SIG-M5 treated with dmso at 0.1 percent for 504 hours (cell line): ENCODE measurements at regions not wholly inside any gene's neighbourhood (a gene's known extent, or its start where the extent isn't known, plus 50 kb on each side); places are given as distances from the start of the nearest gene placed in this dataset.
A peak's percentile ranks its signal among the peaks of the same experiment; 100 is the strongest.

Experiments
- DNase-seq: peaks from one replicate; lab custom pipeline; 2025; ENCODE audit not compliant: unreplicated experiment; lab: John Stamatoyannopoulos, UW

- peak; percentile 39 for DNase-seq
Measured at GRCh38 chr13:23488442-23488841, 54.9 kb upstream of the SACS start.

- no peak for DNase-seq
Measured at GRCh38 chr13:23496255-23496654, 62.8 kb upstream of the SACS start.

- DNase-seq: no peak
Measured at GRCh38 chr13:23497191-23497590, 63.7 kb upstream of the SACS start.

GRCh38 chr13:23500849-23501248 is 67.3 kb upstream of the SACS start:
- no peak for DNase-seq

GRCh38 chr13:23504180-23504579 is 66.0 kb upstream of the TNFRSF19 start:
- no peak for DNase-seq

GRCh38 chr13:23505007-23505406 is 65.2 kb upstream of the TNFRSF19 start:
- DNase-seq: no peak

GRCh38 chr13:23506071-23506806 is 64.0 kb upstream of the TNFRSF19 start:
- no peak for DNase-seq

GRCh38 chr13:23506807-23507291 is 63.4 kb upstream of the TNFRSF19 start:
- DNase-seq: no peak

- no peak for DNase-seq
Measured at GRCh38 chr13:23509781-23510543, 60.2 kb upstream of the TNFRSF19 start.

- DNase-seq: no peak
Measured at GRCh38 chr13:23510544-23510916, 59.7 kb upstream of the TNFRSF19 start.

GRCh38 chr13:23510979-23511735 is 59.1 kb upstream of the TNFRSF19 start:
- DNase-seq: peak; percentile 58

GRCh38 chr13:23512762-23513395 is 57.3 kb upstream of the TNFRSF19 start:
- peak; percentile 2 for DNase-seq

- DNase-seq: no peak
Measured at GRCh38 chr13:23513455-23513854, 56.8 kb upstream of the TNFRSF19 start.

GRCh38 chr13:23514076-23514475 is 56.1 kb upstream of the TNFRSF19 start:
- DNase-seq: no peak

- no peak for DNase-seq
Measured at GRCh38 chr13:23515116-23515515, 55.1 kb upstream of the TNFRSF19 start.

- DNase-seq: no peak
Measured at GRCh38 chr13:23516190-23516589, 54.0 kb upstream of the TNFRSF19 start.

- no peak for DNase-seq
Measured at GRCh38 chr13:23516702-23517101, 53.5 kb upstream of the TNFRSF19 start.

- no peak for DNase-seq
Measured at GRCh38 chr13:23518231-23518630, 52.0 kb upstream of the TNFRSF19 start.
